Heart right ventricle (tissue), 16 donors: ENCODE measurements at regions not wholly inside any gene's neighbourhood (a gene's known extent, or its start where the extent isn't known, plus 50 kb on each side); places are given as distances from the start of the nearest gene placed in this dataset.

Experiments
- ATAC-seq, 8 donors: fragments of 200-7000 bp; cut with Tn5 transposase; one replicate each; pipeline ENCODE4 v1.9.1; 2020; ENCODE audit warnings: mild to moderate bottlenecking in 8 of 8, moderate library complexity in 8 of 8, moderate number of reproducible peaks in 1 of 8
- DNase-seq, 2 donors: peaks; one replicate each; pipeline ENCODE4 v3.0.0-alpha.2; 2020
- H3K27ac ChIP-seq, 10 donors: fragments of 200-600 bp; sonication (generic) in 2 of 10; one replicate each; pipeline versions ENCODE4 v1.5.0 to v1.8.0; 2020 to 2022; ENCODE audit warnings: mild to moderate bottlenecking in 3 of 10
- H3K27me3 ChIP-seq, 7 donors: fragments of 200-600 bp; one replicate each; pipeline ENCODE4 v1.8.0; 2021 to 2022; ENCODE audit warnings: mild to moderate bottlenecking in 2 of 7
- H3K36me3 ChIP-seq, 9 donors: fragments of 200-600 bp; sonication (generic) in 1 of 9; one replicate each; pipeline versions ENCODE4 v1.5.0 to v1.8.0; 2020 to 2022; ENCODE audit warnings: mild to moderate bottlenecking in 2 of 9
- H3K4me1 ChIP-seq, 9 donors: fragments of 200-600 bp; sonication (generic) in 1 of 9; one replicate each; pipeline versions ENCODE4 v1.5.0 to v1.8.0; 2020 to 2022; ENCODE audit warnings: mild to moderate bottlenecking in 4 of 9
- H3K4me3 ChIP-seq, 10 donors: fragments of 200-600 bp; sonication (generic) in 2 of 10; one replicate each; pipeline versions ENCODE4 v1.5.0 to v1.8.0; 2020 to 2022; ENCODE audit warnings: mild to moderate bottlenecking in 7 of 10, moderate library complexity in 2 of 10
- H3K9me3 ChIP-seq, 11 donors: fragments of 200-600 bp in 10 of 11; sonication (generic) in 2 of 11; one replicate each; pipeline versions ENCODE4 v1.5.0 to v1.8.0; 2013 to 2022; ENCODE audit warnings: mild to moderate bottlenecking in 2 of 11, control low read depth in 1 of 11, moderate library complexity in 1 of 11
- CTCF ChIP-seq, 9 donors: fragments of 200-600 bp; sonication (generic) in 2 of 9; IDR thresholded peaks; one replicate each; pipeline versions ENCODE4 v1.5.0 to v1.8.0; 2021 to 2022; ENCODE audit warnings: antibody characterized with exemption in 9 of 9, mild to moderate bottlenecking in 5 of 9, moderate library complexity in 1 of 9
- WGBS, 2 donors: extraction: QIAGEN DNeasy Blood & Tissue Kit; methylation state at CpG; one replicate each; pipeline ENCODE4 v1.1.7; 2013; ENCODE audit warnings: inconsistent platforms in 1 of 2; 5-methylcytosine and 5-hydroxymethylcytosine counted together
- intact Hi-C, 10 donors: fragments of 100-400 bp; cut with DNase I; formaldehyde crosslinking; loops; one replicate each; pipeline versions ENCODE4 v1.11.1 to v1.14.2; 2022
- donor health status: Arrhythmogenic right ventricular cardiomyopathy.
- donor health status: ischemic (EF 13 %, LVEDD 7.1; RV severe dilation, severe dysfunction).
- donor health status: healthy with polysubstance abuse.
- donor health status: DM: no; HTN: yes; CAD: no.
- donor health status: DM: no; HTN: no; CAD: no.
- donor health status: ischemic (EF 25% LVEDD 6.9; RV normal size, moderate dysfunction).
- donor health status: ischemic (EF 25% LVEDD 5.7; RV mildly dilated, moderate dysfunction).
- donor health status: healthy.
- donor health status: DM: yes; HTN: yes; CAD: no.
- donor health status: Ischemic cardiomyopathy.
- donor health status: ischemic (EF 35%, LVEDD 5.7; RV mildly dilated, moderate dysfunction).
- donor health status: nonischemic (EF 11% LVEDD 7.7; RV severe dilation, severe dysfunction).
- donor health status: DM: yes; HTN: yes; CAD: no.
- donor health status: PGD.
- donor health status: ischemic (EF 29% LVEDD 5.4; RV normal size, mild dysfunction).
- donor health status: nonischemic (EF 23%, LVEDD 6.1; RV moderate dilation, normal function).

- no peak for DNase-seq
- 67 to 77% methylated on average over 5 of the region's 5 CpGs for WGBS, 2 donors
- Histone ChIP-seq H3K36me3 (no peaks in the 10 kb centered on the region), H3K9me3 (no peaks in the 10 kb centered on the region), H3K4me3 (no peak overlapping the region), H3K27me3 (no peaks in the 10 kb centered on the region), H3K27ac (no peak overlapping the region), H3K4me1 (no peaks in the 10 kb centered on the region)
- no peak for ATAC-seq
- intact Hi-C loops = no loop called here
- no peak for TF ChIP-seq CTCF (IDR thresholded peaks at IDR 0.05)
These were observed 287.7 kb downstream of the BMP4 start for GRCh38 chr14:53668897-53669296.

DNA sequence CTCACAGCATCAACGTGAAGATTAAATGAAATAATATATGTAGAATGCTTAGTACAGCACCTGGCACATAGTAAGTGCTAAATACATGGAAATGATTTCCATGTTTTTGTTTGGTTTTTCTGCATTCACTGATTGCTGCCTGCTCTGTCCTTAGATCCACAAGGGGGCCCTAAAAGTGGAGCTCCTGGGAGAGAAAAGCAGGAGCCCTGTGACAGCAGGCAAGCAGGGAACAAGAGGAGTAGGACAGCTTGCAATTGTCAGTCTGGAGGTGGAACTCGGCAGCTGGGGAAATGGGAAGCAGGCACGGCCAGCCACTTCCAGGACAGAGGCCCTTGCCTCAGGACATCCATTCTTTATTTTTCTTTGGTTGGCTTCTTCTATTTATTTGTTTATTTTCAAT is 292.9 kb downstream of the BMP4 start:
- peak in 7 of 9 donors; percentile 16 to 53 (median 37) for TF ChIP-seq CTCF (IDR thresholded peaks at IDR 0.05)
- DNase-seq = peak; percentile 16 to 30
- peak in 6 of 8 donors; percentile 41 to 73 (median 56) for ATAC-seq
- Histone ChIP-seq H3K4me3 (no peak overlapping the region), H3K4me1 (peaks cover 0 to 8% (median 0%) of the 10 kb centered on the region in 9 donors), H3K36me3 (no peaks in the 10 kb centered on the region), H3K27me3 (no peaks in the 10 kb centered on the region), H3K9me3 (peaks cover 0 to 8% (median 4%) of the 10 kb centered on the region in 11 donors), H3K27ac (peak overlapping the region in 1 of 10 donors; percentile 27)
- intact Hi-C loops = no loop called here
- WGBS, 2 donors = 54 to 58% methylated on average over 3 of the region's 3 CpGs

- Histone ChIP-seq H3K4me1 (peaks cover 0 to 15% (median 0%) of the 10 kb centered on the region in 9 donors), H3K27me3 (no peaks in the 10 kb centered on the region), H3K4me3 (no peak overlapping the region), H3K9me3 (no peaks in the 10 kb centered on the region), H3K27ac (no peak overlapping the region), H3K36me3 (no peaks in the 10 kb centered on the region)
- no peak for ATAC-seq
- TF ChIP-seq CTCF (IDR thresholded peaks at IDR 0.05) = no peak
- WGBS, 2 donors = 82 to 91% methylated on average over 3 of the region's 3 CpGs
- intact Hi-C loops = no loop called here
- no peak for DNase-seq
These were observed 301.4 kb downstream of the BMP4 start for GRCh38 chr14:53655080-53655785.

DNA sequence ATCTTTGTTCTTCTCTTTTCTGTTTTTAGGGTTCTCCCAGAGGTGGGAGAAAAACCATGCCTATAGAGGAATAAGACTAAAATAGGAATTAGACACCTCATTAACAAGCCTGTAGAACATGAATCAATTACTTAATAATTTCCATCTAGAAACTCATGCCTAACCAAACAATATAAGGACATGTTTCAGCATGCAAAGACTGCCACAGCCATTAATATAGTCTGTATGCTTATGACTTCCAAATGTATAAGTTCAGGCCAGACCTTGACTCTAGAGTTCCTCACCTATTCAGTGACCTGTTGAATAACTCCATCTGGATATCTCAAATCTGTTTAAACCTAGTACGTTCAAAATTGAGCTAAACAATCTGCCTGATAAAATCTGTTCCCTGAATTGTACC is 304.6 kb downstream of the BMP4 start:
- Histone ChIP-seq H3K4me1 (peaks cover 0 to 1% (median 0%) of the 10 kb centered on the region in 9 donors), H3K27me3 (no peaks in the 10 kb centered on the region), H3K4me3 (no peak overlapping the region), H3K36me3 (no peaks in the 10 kb centered on the region), H3K9me3 (no peaks in the 10 kb centered on the region), H3K27ac (no peak overlapping the region)
- WGBS, 2 donors = 82 to 83% methylated on average over 1 of the region's 1 CpG
- TF ChIP-seq CTCF (IDR thresholded peaks at IDR 0.05) = no peak
- ATAC-seq = no peak
- intact Hi-C loops = no loop called here
- no peak for DNase-seq
